ENCODE measurements at regions not wholly inside any gene's neighbourhood (a gene's known extent, or its start where the extent isn't known, plus 50 kb on each side); places are given as distances from the start of the nearest gene placed in this dataset.

- no peak for ATAC-seq
- no TSS peak for BruUV-seq (replicated peaks)
- H2AFZ ChIP-seq (ENCODE audit: low read depth, low read length, poor library complexity, severe bottlenecking), result no peak overlapping the region
- DNase-seq (ENCODE audit: low read depth, low spot score), result no peak
- no peaks in the 10 kb centered on the region for H3K79me2 ChIP-seq (ENCODE audit: insufficient read depth, low read length)
- H3K9ac ChIP-seq (ENCODE audit: low read length), result no peak overlapping the region
- no peak overlapping the region for H3K4me3 ChIP-seq (replicated peaks in 1 of 2; ENCODE audit: low read depth in 1 of 2, low read length in 2 of 2)
- H3K4me2 ChIP-seq (ENCODE audit: low read length), result no peak overlapping the region
- POLR2A ChIA-PET, result no interaction called here
- intact Hi-C loops (cut with micrococcal nuclease), result no loop called here
- H3K9me2 ChIP-seq (ENCODE audit: insufficient read depth), result no peaks in the 10 kb centered on the region
- H3K27me3 ChIP-seq (ENCODE audit: insufficient read depth, low read length), result no peaks in the 10 kb centered on the region
- TF ChIP-seq JUND (IDR thresholded peaks at IDR 0.05) (no peak), SP1 (IDR thresholded peaks at IDR 0.05; ENCODE audit: low read depth) (no peak)
- H4K20me1 ChIP-seq (ENCODE audit: insufficient read depth), result no peaks in the 10 kb centered on the region
- H3K4me1 ChIP-seq (ENCODE audit: control insufficient read depth in 1 of 2, insufficient read depth in 2 of 2, low read length in 2 of 2), result no peaks in the 10 kb centered on the region
- no peaks in the 10 kb centered on the region for H3K36me3 ChIP-seq (ENCODE audit: control insufficient read depth in 1 of 2, insufficient read depth in 2 of 2, low read length in 2 of 2)
- H3K9me3 ChIP-seq (ENCODE audit: control insufficient read depth in 1 of 2, insufficient read depth in 1 of 2, low read depth in 1 of 2, low read length in 2 of 2), result peaks cover 0 to 3% of the 10 kb centered on the region in 2 experiments; a peak in 1 of 4 replicates
- RAD21 ChIA-PET (ENCODE audit: low non-redundant PET in 1 of 2, low total read pairs in 2 of 2, uncharacterized antibody in 2 of 2, unreplicated experiment in 2 of 2), result no interaction called here
- CTCF ChIA-PET, result no interaction called here
- no peak overlapping the region for H3K27ac ChIP-seq (ENCODE audit: low read depth, low read length)
Measured at GRCh38 chr5:152625696-152626095, 220.6 kb upstream of the NMUR2 start.

- Histone ChIP-seq H3K4me2 (ENCODE audit: low read length) (no peak overlapping the region), H3K4me1 (ENCODE audit: control insufficient read depth in 1 of 2, insufficient read depth in 2 of 2, low read length in 2 of 2) (no peaks in the 10 kb centered on the region), H3K9me3 (ENCODE audit: control insufficient read depth in 1 of 2, insufficient read depth in 1 of 2, low read depth in 1 of 2, low read length in 2 of 2) (peaks cover 0 to 7% of the 10 kb centered on the region in 2 experiments; a peak in 2 of 4 replicates), H3K27me3 (ENCODE audit: insufficient read depth, low read length) (no peaks in the 10 kb centered on the region), H3K36me3 (ENCODE audit: control insufficient read depth in 1 of 2, insufficient read depth in 2 of 2, low read length in 2 of 2) (no peaks in the 10 kb centered on the region), H3K79me2 (ENCODE audit: insufficient read depth, low read length) (no peaks in the 10 kb centered on the region), H3K4me3 (replicated peaks in 1 of 2; ENCODE audit: low read depth in 1 of 2, low read length in 2 of 2) (no peak overlapping the region), H4K20me1 (ENCODE audit: insufficient read depth) (no peaks in the 10 kb centered on the region), H3K27ac (ENCODE audit: low read depth, low read length) (no peak overlapping the region), H2AFZ (ENCODE audit: low read depth, low read length, poor library complexity, severe bottlenecking) (no peak overlapping the region), H3K9me2 (ENCODE audit: insufficient read depth) (no peaks in the 10 kb centered on the region), H3K9ac (ENCODE audit: low read length) (no peak overlapping the region)
- DNase-seq (ENCODE audit: low read depth, low spot score) (no peak), ATAC-seq (no peak)
- no TSS peak for BruUV-seq (replicated peaks)
- CTCF ChIA-PET, result no interaction called here
- RAD21 ChIA-PET (ENCODE audit: low non-redundant PET in 1 of 2, low total read pairs in 2 of 2, uncharacterized antibody in 2 of 2, unreplicated experiment in 2 of 2), result no interaction called here
- intact Hi-C loops (cut with micrococcal nuclease), result no loop called here
- POLR2A ChIA-PET, result no interaction called here
- TF ChIP-seq EZH2 (IDR thresholded peaks at IDR 0.05) (no peak), JUND (IDR thresholded peaks at IDR 0.05) (no peak), SRF (IDR thresholded peaks at IDR 0.05; ENCODE audit: low read depth) (no peak), ATF3 (IDR thresholded peaks at IDR 0.05) (no peak), YY1 (IDR thresholded peaks at IDR 0.05; ENCODE audit: extremely low read depth, insufficient replicate concordance, low read depth, low read length) (no peak), POLR2A (IDR thresholded peaks at IDR 0.05; ENCODE audit: borderline replicate concordance, extremely low read depth, insufficient read depth, insufficient read length) (no peak), SP1 (IDR thresholded peaks at IDR 0.05; ENCODE audit: low read depth) (no peak), REST (IDR thresholded peaks at IDR 0.05; ENCODE audit: low read depth) (no peak), TCF7L2 (IDR thresholded peaks at IDR 0.05; ENCODE audit: borderline replicate concordance, extremely low read depth, insufficient read depth, insufficient read length) (no peak), EGR1 (IDR thresholded peaks at IDR 0.05; ENCODE audit: low read depth) (no peak), ZNF274 (IDR thresholded peaks at IDR 0.05; ENCODE audit: low read depth, low read length) (no peak), RAD21 (IDR thresholded peaks at IDR 0.05; ENCODE audit: low read depth) (no peak), SIN3A (IDR thresholded peaks at IDR 0.05; ENCODE audit: low read depth) (no peak), ELF1 (IDR thresholded peaks at IDR 0.05; ENCODE audit: borderline replicate concordance, low read depth) (no peak), POLR2AphosphoS5 (IDR thresholded peaks at IDR 0.05; ENCODE audit: low read depth, low read length) (no peak), FOSL1 (IDR thresholded peaks at IDR 0.05; ENCODE audit: low read depth) (no peak), MAX (IDR thresholded peaks at IDR 0.05) (no peak)
Measured at GRCh38 chr5:152631221-152631620, 226.1 kb upstream of the NMUR2 start.
